Vagina (tissue), 2 donors: ENCODE measurements at regions not wholly inside any gene's neighbourhood (a gene's known extent, or its start where the extent isn't known, plus 50 kb on each side); places are given as distances from the start of the nearest gene placed in this dataset.

ENCODE experiments used
- POLR2A ChIP-seq, 2 donors: fragments of 450-650 bp; IDR thresholded peaks; one replicate each; pipeline ENCODE4 v1.6.1; 2017; ENCODE audit warnings: antibody characterized with exemption in 2 of 2, mild to moderate bottlenecking in 2 of 2, moderate library complexity in 2 of 2
- POLR2AphosphoS5 ChIP-seq, 2 donors: sonication (generic); formaldehyde crosslinking; IDR thresholded peaks; one replicate each; pipeline ENCODE4 v1.9.0; 2017; ENCODE audit warnings: antibody characterized with exemption in 2 of 2, mild to moderate bottlenecking in 2 of 2, low read depth in 1 of 2; ENCODE audit not compliant: insufficient read depth in 1 of 2
- TF ChIP-seq, protein P1 (sequence below), 3 experiments: fragments of 450-650 bp in 2 of 3; fragments of 200-600 bp in 1 of 3; sonication (generic) in 1 of 3; IDR thresholded peaks; one replicate each; pipeline ENCODE4 v1.5.1; 2017 to 2019; ENCODE audit warnings: antibody characterized with exemption in 3 of 3, mild to moderate bottlenecking in 2 of 3, moderate library complexity in 2 of 3

GRCh38 chr14:86501611-86502010 is 971.7 kb downstream of the FLRT2 start:
- TF ChIP-seq, protein P1, sequence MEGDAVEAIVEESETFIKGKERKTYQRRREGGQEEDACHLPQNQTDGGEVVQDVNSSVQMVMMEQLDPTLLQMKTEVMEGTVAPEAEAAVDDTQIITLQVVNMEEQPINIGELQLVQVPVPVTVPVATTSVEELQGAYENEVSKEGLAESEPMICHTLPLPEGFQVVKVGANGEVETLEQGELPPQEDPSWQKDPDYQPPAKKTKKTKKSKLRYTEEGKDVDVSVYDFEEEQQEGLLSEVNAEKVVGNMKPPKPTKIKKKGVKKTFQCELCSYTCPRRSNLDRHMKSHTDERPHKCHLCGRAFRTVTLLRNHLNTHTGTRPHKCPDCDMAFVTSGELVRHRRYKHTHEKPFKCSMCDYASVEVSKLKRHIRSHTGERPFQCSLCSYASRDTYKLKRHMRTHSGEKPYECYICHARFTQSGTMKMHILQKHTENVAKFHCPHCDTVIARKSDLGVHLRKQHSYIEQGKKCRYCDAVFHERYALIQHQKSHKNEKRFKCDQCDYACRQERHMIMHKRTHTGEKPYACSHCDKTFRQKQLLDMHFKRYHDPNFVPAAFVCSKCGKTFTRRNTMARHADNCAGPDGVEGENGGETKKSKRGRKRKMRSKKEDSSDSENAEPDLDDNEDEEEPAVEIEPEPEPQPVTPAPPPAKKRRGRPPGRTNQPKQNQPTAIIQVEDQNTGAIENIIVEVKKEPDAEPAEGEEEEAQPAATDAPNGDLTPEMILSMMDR (IDR thresholded peaks at IDR 0.05), result no peak
- TF ChIP-seq POLR2A (IDR thresholded peaks at IDR 0.05), result no peak
- no peak for TF ChIP-seq POLR2AphosphoS5 (IDR thresholded peaks at IDR 0.05; ENCODE audit: insufficient read depth in 1 of 2, low read depth in 1 of 2)
